RWPE1 (cell line): ENCODE measurements at regions not wholly inside any gene's neighbourhood (a gene's known extent, or its start where the extent isn't known, plus 50 kb on each side); places are given as distances from the start of the nearest gene placed in this dataset.

Experiments
- CTCF ChIA-PET: fragments of 350-600 bp; sonication (Branson Sonifier 250); formaldehyde crosslinking; extraction: SDS; loops from one replicate; lab custom pipeline; 2021; lab: Yijun Ruan, JAX
- POLR2A ChIA-PET: fragments of 400-600 bp; formaldehyde crosslinking; extraction: SDS; loops from one replicate; lab custom pipeline; 2020; ENCODE audit warnings: antibody characterized with exemption; ENCODE audit not compliant: low non-redundant PET; lab: Yijun Ruan, JAX
- DNase-seq: peaks from one replicate; pipeline ENCODE4 v3.0.0; 2012; ENCODE audit warnings: low spot score
- H3K27ac ChIP-seq: fragments of 450-650 bp; 2 replicates; pipeline ENCODE4 v1.5.1; 2017
- CTCF ChIP-seq: fragments of 450-650 bp; conservative IDR thresholded peaks from 2 replicates; pipeline ENCODE4 v1.5.1; 2017; ENCODE audit warnings: low read depth, mild to moderate bottlenecking

GRCh38 chr7:26457696-26458327 lies 166.2 kb downstream of the SNX10 start:
- DNase-seq, result no peak
- CTCF ChIA-PET, result interaction anchor here (0.6 kb wide), 1 partner anchor 10 kb away, joined by 3 read pairs; no protein-coding TSS in a partner anchor
- no peak for TF ChIP-seq CTCF
- POLR2A ChIA-PET, result no interaction called here
- H3K27ac ChIP-seq, result no peak overlapping the region

GRCh38 chr7:26458466-26459145 lies 166.9 kb downstream of the SNX10 start:
- H3K27ac ChIP-seq, result no peak overlapping the region
- TF ChIP-seq CTCF, result no peak
- CTCF ChIA-PET, result no interaction called here
- no peak for DNase-seq
- POLR2A ChIA-PET, result no interaction called here

GRCh38 chr7:26459540-26460193 lies 168.0 kb downstream of the SNX10 start:
- no peak for DNase-seq
- TF ChIP-seq CTCF, result no peak
- ChIA-PET POLR2A (no interaction called here), CTCF (interaction anchor here (0.6 kb wide), 1 partner anchor 179 kb away, joined by 3 read pairs; no protein-coding TSS in a partner anchor)
- no peak overlapping the region for H3K27ac ChIP-seq

GRCh38 chr7:26460351-26461085 lies 168.9 kb downstream of the SNX10 start:
- CTCF ChIA-PET, result interaction anchor here (0.8 kb wide), 1 partner anchor 47 kb away, joined by 7 read pairs; no protein-coding TSS in a partner anchor
- POLR2A ChIA-PET, result no interaction called here
- no peak for TF ChIP-seq CTCF
- H3K27ac ChIP-seq, result no peak overlapping the region
- no peak for DNase-seq

- no peak for TF ChIP-seq CTCF
- POLR2A ChIA-PET, result no interaction called here
- no peak for DNase-seq
- H3K27ac ChIP-seq, result no peak overlapping the region
- CTCF ChIA-PET, result no interaction called here
Measured at GRCh38 chr7:26461518-26461917, 169.9 kb downstream of the SNX10 start.

GRCh38 chr7:26466007-26466406 lies 174.3 kb downstream of the SNX10 start:
- DNase-seq, result no peak
- POLR2A ChIA-PET, result no interaction called here
- H3K27ac ChIP-seq, result no peak overlapping the region
- no peak for TF ChIP-seq CTCF
- CTCF ChIA-PET, result no interaction called here
